ENCODE measurements at regions not wholly inside any gene's neighbourhood (a gene's known extent, or its start where the extent isn't known, plus 50 kb on each side); places are given as distances from the start of the nearest gene placed in this dataset.

DNA sequence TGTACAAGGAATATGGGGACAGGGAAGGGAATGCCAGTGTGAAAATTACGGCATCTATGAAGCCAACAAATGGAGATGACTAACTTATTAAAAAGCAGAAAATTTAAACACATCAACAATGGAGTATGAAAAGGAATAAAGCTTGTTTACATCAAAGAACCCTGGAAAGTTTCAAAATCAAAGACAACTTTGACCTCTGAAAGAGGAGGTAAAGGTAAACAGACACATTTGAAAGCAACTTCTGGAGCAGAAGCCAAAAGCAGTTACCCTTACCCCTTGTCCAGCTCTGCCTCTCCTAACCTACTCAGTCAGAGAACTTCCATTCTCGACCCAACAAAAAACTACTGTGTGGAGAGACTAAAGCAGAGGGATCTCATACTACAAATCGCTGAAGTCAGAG, 184.3 kb downstream of the DUSP6 start:
- Histone ChIP-seq H3K4me3 (replicated peaks; ENCODE audit: low read depth, low read length) (no peak overlapping the region), H3K36me3 (ENCODE audit: control insufficient read depth, insufficient read depth, low read length) (no peaks in the 10 kb centered on the region), H3K27me3 (replicated peaks; ENCODE audit: control insufficient read depth, insufficient read depth, low read length) (no peaks in the 10 kb centered on the region)
- TF ChIP-seq, protein P1, sequence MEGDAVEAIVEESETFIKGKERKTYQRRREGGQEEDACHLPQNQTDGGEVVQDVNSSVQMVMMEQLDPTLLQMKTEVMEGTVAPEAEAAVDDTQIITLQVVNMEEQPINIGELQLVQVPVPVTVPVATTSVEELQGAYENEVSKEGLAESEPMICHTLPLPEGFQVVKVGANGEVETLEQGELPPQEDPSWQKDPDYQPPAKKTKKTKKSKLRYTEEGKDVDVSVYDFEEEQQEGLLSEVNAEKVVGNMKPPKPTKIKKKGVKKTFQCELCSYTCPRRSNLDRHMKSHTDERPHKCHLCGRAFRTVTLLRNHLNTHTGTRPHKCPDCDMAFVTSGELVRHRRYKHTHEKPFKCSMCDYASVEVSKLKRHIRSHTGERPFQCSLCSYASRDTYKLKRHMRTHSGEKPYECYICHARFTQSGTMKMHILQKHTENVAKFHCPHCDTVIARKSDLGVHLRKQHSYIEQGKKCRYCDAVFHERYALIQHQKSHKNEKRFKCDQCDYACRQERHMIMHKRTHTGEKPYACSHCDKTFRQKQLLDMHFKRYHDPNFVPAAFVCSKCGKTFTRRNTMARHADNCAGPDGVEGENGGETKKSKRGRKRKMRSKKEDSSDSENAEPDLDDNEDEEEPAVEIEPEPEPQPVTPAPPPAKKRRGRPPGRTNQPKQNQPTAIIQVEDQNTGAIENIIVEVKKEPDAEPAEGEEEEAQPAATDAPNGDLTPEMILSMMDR (IDR thresholded peaks at IDR 0.05; ENCODE audit: insufficient read depth, low read length, poor library complexity, severe bottlenecking) = no peak
- no peak for DNase-seq (ENCODE audit: extremely low read depth, insufficient read length)

DNA sequence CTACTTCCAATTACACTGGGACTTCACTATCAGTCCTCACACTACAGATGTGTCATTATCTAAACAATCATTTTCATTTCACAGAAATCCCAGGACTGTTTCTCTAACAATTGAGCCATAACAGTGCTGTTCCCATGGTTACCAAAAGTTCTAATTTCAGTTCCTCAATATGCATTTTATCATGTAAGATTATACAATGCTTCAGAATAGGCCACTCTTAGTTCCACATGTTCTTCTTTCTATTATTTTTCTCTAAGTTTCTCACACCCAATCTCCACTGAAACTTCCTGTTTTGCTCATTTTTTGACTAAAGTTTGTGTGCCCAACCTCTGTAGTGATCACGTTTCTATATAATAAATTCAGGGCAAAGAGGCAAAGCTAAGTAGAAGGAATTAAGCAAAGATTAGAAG, 185.8 kb downstream of the DUSP6 start:
- DNase-seq (ENCODE audit: extremely low read depth, insufficient read length) = peak; percentile 64
- TF ChIP-seq, protein P1 (IDR thresholded peaks at IDR 0.05; ENCODE audit: insufficient read depth, low read length, poor library complexity, severe bottlenecking) = no peak
- H3K4me3 ChIP-seq (replicated peaks; ENCODE audit: low read depth, low read length) = no peak overlapping the region
- no peaks in the 10 kb centered on the region for H3K27me3 ChIP-seq (replicated peaks; ENCODE audit: control insufficient read depth, insufficient read depth, low read length)
- H3K36me3 ChIP-seq (ENCODE audit: control insufficient read depth, insufficient read depth, low read length) = no peaks in the 10 kb centered on the region

DNA sequence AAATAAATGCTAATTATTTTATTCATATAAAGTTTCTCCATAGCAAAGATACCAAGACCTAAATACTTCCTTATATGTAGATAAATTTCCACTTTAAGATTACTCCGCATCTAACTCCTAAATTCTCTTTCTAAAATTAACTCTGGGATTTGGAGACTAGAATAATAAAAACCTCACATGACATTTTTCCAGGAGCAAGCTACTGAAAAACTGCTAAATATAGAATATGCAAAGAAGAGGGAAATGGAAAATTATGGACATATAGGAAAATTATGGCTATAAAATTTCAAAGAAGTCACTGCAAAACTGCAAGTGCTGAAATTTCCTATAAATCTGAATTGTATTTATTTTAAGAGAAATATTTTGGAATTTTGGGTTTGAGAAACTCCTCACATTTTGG, 186.2 kb downstream of the DUSP6 start:
- H3K27me3 ChIP-seq (replicated peaks; ENCODE audit: control insufficient read depth, insufficient read depth, low read length) = no peaks in the 10 kb centered on the region
- DNase-seq (ENCODE audit: extremely low read depth, insufficient read length) = no peak
- H3K36me3 ChIP-seq (ENCODE audit: control insufficient read depth, insufficient read depth, low read length) = no peaks in the 10 kb centered on the region
- H3K4me3 ChIP-seq (replicated peaks; ENCODE audit: low read depth, low read length) = no peak overlapping the region
- TF ChIP-seq, protein P1 (IDR thresholded peaks at IDR 0.05; ENCODE audit: insufficient read depth, low read length, poor library complexity, severe bottlenecking) = no peak

DNA sequence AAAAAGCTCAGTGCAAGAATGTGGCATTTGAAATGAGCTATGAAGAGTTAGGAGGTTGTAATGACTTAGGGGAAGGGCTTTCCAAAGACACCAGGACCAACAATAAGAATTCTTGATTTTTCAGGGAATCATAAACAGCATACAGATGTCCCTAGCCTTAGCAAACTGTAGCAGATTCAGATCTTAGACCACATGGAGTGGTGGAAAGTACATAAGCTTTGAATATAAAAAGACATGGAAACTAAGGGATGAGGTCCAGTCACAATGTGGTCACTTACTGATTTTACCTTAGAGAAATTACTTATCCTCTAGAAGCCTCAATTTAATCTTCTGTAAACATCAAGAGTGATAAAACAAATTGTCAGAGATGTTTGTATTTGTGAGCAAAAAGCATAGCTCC, 186.6 kb downstream of the DUSP6 start:
- Histone ChIP-seq H3K36me3 (ENCODE audit: control insufficient read depth, insufficient read depth, low read length) (no peaks in the 10 kb centered on the region), H3K27me3 (replicated peaks; ENCODE audit: control insufficient read depth, insufficient read depth, low read length) (no peaks in the 10 kb centered on the region), H3K4me3 (replicated peaks; ENCODE audit: low read depth, low read length) (no peak overlapping the region)
- DNase-seq (ENCODE audit: extremely low read depth, insufficient read length) = no peak
- TF ChIP-seq, protein P1 (IDR thresholded peaks at IDR 0.05; ENCODE audit: insufficient read depth, low read length, poor library complexity, severe bottlenecking) = no peak

DNA sequence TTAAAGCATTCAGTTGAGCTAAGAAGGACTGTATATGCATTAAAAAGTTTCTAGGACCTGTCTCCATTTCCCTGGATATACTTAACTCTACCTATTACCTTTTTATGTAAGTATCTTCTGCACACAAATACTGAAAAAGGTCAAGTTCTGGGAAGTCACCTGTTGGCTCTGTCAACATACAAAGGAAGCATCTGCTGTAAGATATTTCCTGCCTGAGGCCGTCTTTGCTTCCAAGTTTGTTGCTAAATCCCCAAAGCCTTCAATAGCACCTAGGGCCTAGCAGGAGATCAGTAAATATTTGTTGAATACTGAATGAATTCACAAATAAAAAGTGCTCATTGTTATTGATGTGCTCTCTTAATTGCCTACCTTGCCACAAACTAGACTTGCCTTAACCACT, 188.4 kb downstream of the DUSP6 start:
- no peak for DNase-seq (ENCODE audit: extremely low read depth, insufficient read length)
- TF ChIP-seq, protein P1 (IDR thresholded peaks at IDR 0.05; ENCODE audit: insufficient read depth, low read length, poor library complexity, severe bottlenecking) = no peak
- H3K36me3 ChIP-seq (ENCODE audit: control insufficient read depth, insufficient read depth, low read length) = no peaks in the 10 kb centered on the region
- no peak overlapping the region for H3K4me3 ChIP-seq (replicated peaks; ENCODE audit: low read depth, low read length)
- H3K27me3 ChIP-seq (replicated peaks; ENCODE audit: control insufficient read depth, insufficient read depth, low read length) = no peaks in the 10 kb centered on the region

DNA sequence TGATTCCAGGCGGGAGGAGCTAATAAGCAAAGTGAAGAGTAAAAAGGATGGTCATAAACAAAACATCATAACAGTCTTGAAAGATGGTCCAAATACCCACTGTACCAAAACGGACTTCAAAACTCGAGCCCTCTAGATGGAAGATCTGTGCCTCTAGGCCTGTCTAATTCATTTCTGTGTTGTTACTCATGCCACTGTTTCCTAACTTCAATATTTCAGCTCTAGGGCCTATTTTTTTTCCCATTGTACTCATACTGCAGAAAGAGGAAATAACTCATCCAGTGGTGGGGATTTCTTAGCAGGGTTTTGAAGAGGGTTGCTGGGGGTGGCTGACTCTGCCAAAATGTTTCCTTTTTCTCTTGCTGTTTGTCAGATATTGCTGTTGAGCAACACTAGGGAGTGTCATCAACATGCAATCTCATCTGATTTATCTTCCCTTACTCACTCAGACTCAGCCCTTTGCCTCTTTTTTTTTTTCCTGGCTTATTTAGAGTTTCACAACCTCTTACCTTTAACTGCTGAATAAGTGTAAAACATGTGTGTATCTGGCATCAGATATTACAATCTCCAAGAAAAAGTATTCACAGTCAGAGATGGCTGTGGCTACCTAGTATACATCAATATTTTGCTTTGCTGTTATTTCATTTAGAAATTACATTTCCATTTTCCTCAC, 189.6 kb downstream of the DUSP6 start:
- TF ChIP-seq, protein P1 (IDR thresholded peaks at IDR 0.05; ENCODE audit: insufficient read depth, low read length, poor library complexity, severe bottlenecking) = no peak
- Histone ChIP-seq H3K4me3 (replicated peaks; ENCODE audit: low read depth, low read length) (no peak overlapping the region), H3K36me3 (ENCODE audit: control insufficient read depth, insufficient read depth, low read length) (no peaks in the 10 kb centered on the region), H3K27me3 (replicated peaks; ENCODE audit: control insufficient read depth, insufficient read depth, low read length) (no peaks in the 10 kb centered on the region)
- DNase-seq (ENCODE audit: extremely low read depth, insufficient read length) = peak; percentile 49

Measured in GM06990 (cell line).